ENCODE measurements at regions not wholly inside any gene's neighbourhood (a gene's known extent, or its start where the extent isn't known, plus 50 kb on each side); places are given as distances from the start of the nearest gene placed in this dataset.
"Not testable (repeated sequence)": the region's sequence is repeated elsewhere in the genome, so short reads cannot be mapped to it uniquely, and the experiment has no call there.

GRCh38 chr14:86770186-86770585 is 1222.8 kb downstream of the GALC start:
- Mint-ChIP-seq H3K9me3 (peaks cover 18% of the 10 kb centered on the region), H3K4me1 (ENCODE audit: low read depth) (no peaks in the 10 kb centered on the region), H3K36me3 (no peaks in the 10 kb centered on the region), H3K27me3 (no peaks in the 10 kb centered on the region), H3K4me3 (no peak overlapping the region), H3K27ac (no peak overlapping the region)
- CTCF ChIA-PET, result no interaction called here
- DNase-seq, result no peak
- intact Hi-C loops (cut with micrococcal nuclease), result no loop called here
- POLR2A ChIA-PET, result no interaction called here

- Mint-ChIP-seq H3K4me1 (ENCODE audit: low read depth) (no peaks in the 10 kb centered on the region), H3K9me3 (peaks cover 3% of the 10 kb centered on the region), H3K36me3 (no peaks in the 10 kb centered on the region), H3K27ac (no peak overlapping the region), H3K4me3 (no peak overlapping the region), H3K27me3 (no peaks in the 10 kb centered on the region)
- CTCF ChIA-PET, result no interaction called here
- intact Hi-C loops (cut with micrococcal nuclease), result no loop called here
- POLR2A ChIA-PET, result no interaction called here
- DNase-seq, result no peak
These were observed 1226.5 kb downstream of the GALC start for GRCh38 chr14:86766469-86766868.

GRCh38 chr14:86761611-86762010 is 1231.4 kb downstream of the GALC start:
- no peak for DNase-seq
- Mint-ChIP-seq H3K4me1 (ENCODE audit: low read depth) (no peaks in the 10 kb centered on the region), H3K36me3 (no peaks in the 10 kb centered on the region), H3K27me3 (no peaks in the 10 kb centered on the region), H3K27ac (no peak overlapping the region), H3K4me3 (no peak overlapping the region), H3K9me3 (peaks cover 2% of the 10 kb centered on the region)
- POLR2A ChIA-PET, result no interaction called here
- CTCF ChIA-PET, result no interaction called here
- intact Hi-C loops (cut with micrococcal nuclease), result no loop called here

- POLR2A ChIA-PET, result no interaction called here
- Mint-ChIP-seq H3K27me3 (no peaks in the 10 kb centered on the region), H3K9me3 (peaks cover 28% of the 10 kb centered on the region), H3K27ac (no peak overlapping the region), H3K4me1 (ENCODE audit: low read depth) (no peaks in the 10 kb centered on the region), H3K4me3 (no peak overlapping the region), H3K36me3 (no peaks in the 10 kb centered on the region)
- CTCF ChIA-PET, result no interaction called here
- no peak for DNase-seq
- intact Hi-C loops (cut with micrococcal nuclease), result no loop called here
These were observed 1226.7 kb downstream of the FLRT2 start for GRCh38 chr14:86756521-86757190.

GRCh38 chr14:86750488-86750887 is 1220.5 kb downstream of the FLRT2 start:
- POLR2A ChIA-PET; intact Hi-C loops (cut with micrococcal nuclease); DNase-seq; H3K4me3 Mint-ChIP-seq; H3K36me3 Mint-ChIP-seq; H3K27me3 Mint-ChIP-seq; CTCF ChIA-PET; H3K27ac Mint-ChIP-seq; H3K4me1 Mint-ChIP-seq (ENCODE audit: low read depth): not testable (repeated sequence)
- H3K9me3 Mint-ChIP-seq, result peaks cover 61% of the 10 kb centered on the region

GRCh38 chr14:86739761-86740160 is 1209.8 kb downstream of the FLRT2 start:
- no peaks in the 10 kb centered on the region for H3K4me1 Mint-ChIP-seq (ENCODE audit: low read depth)
- H3K27me3 Mint-ChIP-seq, result no peaks in the 10 kb centered on the region
- DNase-seq, result no peak
- peaks cover 22% of the 10 kb centered on the region for H3K9me3 Mint-ChIP-seq
- ChIA-PET POLR2A (no interaction called here), CTCF (no interaction called here)
- H3K36me3 Mint-ChIP-seq, result no peaks in the 10 kb centered on the region
- no peak overlapping the region for H3K4me3 Mint-ChIP-seq
- H3K27ac Mint-ChIP-seq, result no peak overlapping the region
- intact Hi-C loops (cut with micrococcal nuclease), result no loop called here

- H3K4me1 Mint-ChIP-seq (ENCODE audit: low read depth); H3K27me3 Mint-ChIP-seq; intact Hi-C loops (cut with micrococcal nuclease); H3K27ac Mint-ChIP-seq; POLR2A ChIA-PET; H3K4me3 Mint-ChIP-seq; H3K36me3 Mint-ChIP-seq; DNase-seq; CTCF ChIA-PET: not testable (repeated sequence)
- H3K9me3 Mint-ChIP-seq, result peaks cover 12% of the 10 kb centered on the region
These were observed 1201.5 kb downstream of the FLRT2 start for GRCh38 chr14:86731427-86731826.

GRCh38 chr14:86723254-86723624 is 1193.3 kb downstream of the FLRT2 start:
- ChIA-PET POLR2A (no interaction called here), CTCF (no interaction called here)
- Mint-ChIP-seq H3K27ac (no peak overlapping the region), H3K27me3 (no peaks in the 10 kb centered on the region), H3K36me3 (no peaks in the 10 kb centered on the region), H3K9me3 (peaks cover 11% of the 10 kb centered on the region), H3K4me1 (ENCODE audit: low read depth) (no peaks in the 10 kb centered on the region), H3K4me3 (no peak overlapping the region)
- intact Hi-C loops (cut with micrococcal nuclease), result no loop called here
- DNase-seq, result no peak

- Mint-ChIP-seq H3K4me1 (ENCODE audit: low read depth) (no peaks in the 10 kb centered on the region), H3K27me3 (no peaks in the 10 kb centered on the region), H3K9me3 (peaks cover 13% of the 10 kb centered on the region), H3K36me3 (no peaks in the 10 kb centered on the region), H3K27ac (no peak overlapping the region), H3K4me3 (no peak overlapping the region)
- intact Hi-C loops (cut with micrococcal nuclease), result no loop called here
- CTCF ChIA-PET, result no interaction called here
- no peak for DNase-seq
- POLR2A ChIA-PET, result no interaction called here
These were observed 1192.8 kb downstream of the FLRT2 start for GRCh38 chr14:86722612-86723253.

- ChIA-PET POLR2A (no interaction called here), CTCF (no interaction called here)
- intact Hi-C loops (cut with micrococcal nuclease), result no loop called here
- H3K27me3 Mint-ChIP-seq, result no peaks in the 10 kb centered on the region
- no peak for DNase-seq
- H3K27ac Mint-ChIP-seq, result no peak overlapping the region
- no peaks in the 10 kb centered on the region for H3K4me1 Mint-ChIP-seq (ENCODE audit: low read depth)
- H3K9me3 Mint-ChIP-seq, result peaks cover 7% of the 10 kb centered on the region
- no peaks in the 10 kb centered on the region for H3K36me3 Mint-ChIP-seq
- H3K4me3 Mint-ChIP-seq, result no peak overlapping the region
These were observed 1184.6 kb downstream of the FLRT2 start for GRCh38 chr14:86714575-86714974.

- Mint-ChIP-seq H3K4me3 (no peak overlapping the region), H3K27ac (no peak overlapping the region), H3K36me3 (no peaks in the 10 kb centered on the region), H3K9me3 (peaks cover 7% of the 10 kb centered on the region), H3K4me1 (ENCODE audit: low read depth) (no peaks in the 10 kb centered on the region), H3K27me3 (no peaks in the 10 kb centered on the region)
- intact Hi-C loops (cut with micrococcal nuclease), result no loop called here
- ChIA-PET POLR2A (no interaction called here), CTCF (no interaction called here)
- DNase-seq, result no peak
These were observed 1184.2 kb downstream of the FLRT2 start for GRCh38 chr14:86714153-86714552.

GRCh38 chr14:86712727-86713126 is 1182.8 kb downstream of the FLRT2 start:
- no peaks in the 10 kb centered on the region for H3K27me3 Mint-ChIP-seq
- H3K36me3 Mint-ChIP-seq, result no peaks in the 10 kb centered on the region
- H3K4me1 Mint-ChIP-seq (ENCODE audit: low read depth), result no peaks in the 10 kb centered on the region
- intact Hi-C loops (cut with micrococcal nuclease), result no loop called here
- H3K27ac Mint-ChIP-seq, result no peak overlapping the region
- ChIA-PET POLR2A (no interaction called here), CTCF (no interaction called here)
- H3K4me3 Mint-ChIP-seq, result no peak overlapping the region
- H3K9me3 Mint-ChIP-seq, result peaks cover 5% of the 10 kb centered on the region
- DNase-seq, result no peak

- Mint-ChIP-seq H3K27ac (no peak overlapping the region), H3K4me3 (no peak overlapping the region), H3K4me1 (ENCODE audit: low read depth) (no peaks in the 10 kb centered on the region), H3K36me3 (no peaks in the 10 kb centered on the region), H3K9me3 (peaks cover 5% of the 10 kb centered on the region), H3K27me3 (no peaks in the 10 kb centered on the region)
- POLR2A ChIA-PET, result no interaction called here
- intact Hi-C loops (cut with micrococcal nuclease), result no loop called here
- no peak for DNase-seq
- CTCF ChIA-PET, result no interaction called here
These were observed 1182.2 kb downstream of the FLRT2 start for GRCh38 chr14:86712176-86712575.
